Aorta (tissue), 5 donors: ENCODE measurements at regions not wholly inside any gene's neighbourhood (a gene's known extent, or its start where the extent isn't known, plus 50 kb on each side); places are given as distances from the start of the nearest gene placed in this dataset.
"Not testable (repeated sequence)": the region's sequence is repeated elsewhere in the genome, so short reads cannot be mapped to it uniquely, and the experiment has no call there.

Experiments used
- ATAC-seq: fragments of 200-7000 bp; cut with Tn5 transposase; one replicate; pipeline ENCODE4 v1.9.1; 2022; ENCODE audit warnings: moderate library complexity; ENCODE audit not compliant: low FRiP score
- DNase-seq, 2 donors: peaks; one replicate each; pipeline ENCODE4 v3.0.0-alpha.2; 2020
- H3K27ac ChIP-seq, 2 donors: one replicate each; pipeline ENCODE4 v1.5.1; 2013; ENCODE audit warnings: low read length in 2 of 2, mild to moderate bottlenecking in 2 of 2, moderate library complexity in 2 of 2, control low read depth in 1 of 2, inconsistent platforms in 1 of 2, low read depth in 1 of 2
- H3K27me3 ChIP-seq, 2 donors: one replicate each; pipeline ENCODE4 v1.6.1; 2013; ENCODE audit warnings: control low read depth in 1 of 2, low read length in 1 of 2, mild to moderate bottlenecking in 1 of 2, moderate library complexity in 1 of 2; ENCODE audit not compliant: insufficient read depth in 2 of 2, control insufficient read depth in 1 of 2
- H3K36me3 ChIP-seq, 2 donors: one replicate each; pipeline ENCODE4 v1.6.1; 2013; ENCODE audit warnings: control low read depth in 1 of 2, low read length in 1 of 2, mild to moderate bottlenecking in 1 of 2; ENCODE audit not compliant: insufficient read depth in 2 of 2, control insufficient read depth in 1 of 2
- H3K4me1 ChIP-seq, 2 donors: one replicate each; pipeline ENCODE4 v1.6.1; 2013; ENCODE audit warnings: low read length in 2 of 2, control low read depth in 1 of 2, mild to moderate bottlenecking in 1 of 2, moderate library complexity in 1 of 2; ENCODE audit not compliant: insufficient read depth in 2 of 2, control insufficient read depth in 1 of 2
- H3K4me3 ChIP-seq, 2 donors: one replicate each; pipeline ENCODE4 v1.5.1; 2013; ENCODE audit warnings: low read length in 2 of 2, control low read depth in 1 of 2, mild to moderate bottlenecking in 1 of 2
- H3K9me3 ChIP-seq: one replicate; pipeline ENCODE4 v1.6.1; 2013; ENCODE audit warnings: mild to moderate bottlenecking, low read length; ENCODE audit not compliant: control insufficient read depth
- WGBS, 2 donors: extraction: QIAGEN DNeasy Blood & Tissue Kit; methylation state at CpG; one replicate each; pipeline ENCODE4 v1.1.7; 2013; 5-methylcytosine and 5-hydroxymethylcytosine counted together
- intact Hi-C, 2 donors: fragments of 100-400 bp; cut with DNase I; formaldehyde crosslinking; loops; one replicate each; pipeline versions ENCODE4 v1.14.2 to v1.15.0; 2022
- donor health status: healthy with polysubstance abuse.
- donor health status: Bipolar disorder and iron deficiency.
- donor health status: DM: no; HTN: no; CAD: no.
- donor health status: DM: no; HTN: no; CAD: no.
- donor health status: DM: yes; HTN: yes; CAD: no.

GRCh38 chr7:113563257-113563656 lies 355.6 kb downstream of the PPP1R3A start:
- H3K9me3 ChIP-seq, H3K36me3 ChIP-seq, ATAC-seq, intact Hi-C loops, H3K27me3 ChIP-seq, H3K27ac ChIP-seq, H3K4me1 ChIP-seq, DNase-seq, H3K4me3 ChIP-seq: not testable (repeated sequence)
- whole genome bisulfite sequencing, 2 donors: 91 to 92% methylated on average over 8 of the region's 8 CpGs

GRCh38 chr7:113562801-113563200 lies 356.0 kb downstream of the PPP1R3A start:
- Histone ChIP-seq H3K27ac (no peak overlapping the region), H3K4me1 (peaks cover 0 to 8% of the 10 kb centered on the region in 2 donors), H3K27me3 (no peaks in the 10 kb centered on the region), H3K36me3 (no peaks in the 10 kb centered on the region), H3K9me3 (no peaks in the 10 kb centered on the region), H3K4me3 (no peak overlapping the region)
- ATAC-seq: no peak
- DNase-seq: no peak
- WGBS, 2 donors: 30 to 46% methylated on average over 1 of the region's 1 CpG
- intact Hi-C loops: no loop called here

GRCh38 chr7:113562242-113562641 lies 356.6 kb downstream of the PPP1R3A start:
- intact Hi-C loops: no loop called here
- no peak for ATAC-seq

GRCh38 chr7:113561446-113561845 lies 357.4 kb downstream of the PPP1R3A start:
- Histone ChIP-seq H3K27ac (no peak overlapping the region), H3K9me3 (no peaks in the 10 kb centered on the region), H3K4me1 (peaks cover 0 to 8% of the 10 kb centered on the region in 2 donors), H3K4me3 (no peak overlapping the region), H3K27me3 (no peaks in the 10 kb centered on the region), H3K36me3 (no peaks in the 10 kb centered on the region)
- ATAC-seq: no peak
- intact Hi-C loops: no loop called here
- no peak for DNase-seq
- 33 to 61% methylated on average over 2 of the region's 2 CpGs for WGBS, 2 donors

More at GRCh38 chr7:113562242-113562641, 356.6 kb downstream of the PPP1R3A start:
- no peak for DNase-seq
- H3K9me3 ChIP-seq: no peaks in the 10 kb centered on the region
- no peaks in the 10 kb centered on the region for H3K27me3 ChIP-seq
- no peak overlapping the region for H3K4me3 ChIP-seq
- peaks cover 0 to 8% of the 10 kb centered on the region in 2 donors for H3K4me1 ChIP-seq
- no peak overlapping the region for H3K27ac ChIP-seq
- H3K36me3 ChIP-seq: no peaks in the 10 kb centered on the region

- ATAC-seq: no peak
- Histone ChIP-seq H3K27me3 (no peaks in the 10 kb centered on the region), H3K4me3 (no peak overlapping the region), H3K9me3 (no peaks in the 10 kb centered on the region), H3K4me1 (no peaks in the 10 kb centered on the region), H3K27ac (no peak overlapping the region), H3K36me3 (no peaks in the 10 kb centered on the region)
- intact Hi-C loops: no loop called here
- WGBS, 2 donors: 24 to 31% methylated on average over 1 of the region's 1 CpG
- no peak for DNase-seq
Observed at GRCh38 chr7:113550966-113551365, 367.8 kb downstream of the PPP1R3A start.

GRCh38 chr7:113548561-113548960 lies 370.2 kb downstream of the PPP1R3A start:
- H3K9me3 ChIP-seq: no peaks in the 10 kb centered on the region
- intact Hi-C loops: no loop called here

GRCh38 chr7:113548137-113548536 lies 370.7 kb downstream of the PPP1R3A start:
- H3K36me3 ChIP-seq: no peaks in the 10 kb centered on the region
- ATAC-seq: no peak
- no peak for DNase-seq
- H3K9me3 ChIP-seq: no peaks in the 10 kb centered on the region
- H3K27me3 ChIP-seq: no peaks in the 10 kb centered on the region
- intact Hi-C loops: no loop called here
- no peaks in the 10 kb centered on the region for H3K4me1 ChIP-seq
- no peak overlapping the region for H3K27ac ChIP-seq
- no peak overlapping the region for H3K4me3 ChIP-seq

More at GRCh38 chr7:113548561-113548960, 370.2 kb downstream of the PPP1R3A start:
- H3K4me1 ChIP-seq: no peaks in the 10 kb centered on the region
- H3K27ac ChIP-seq: no peak overlapping the region
- ATAC-seq (no peak), DNase-seq (no peak)
- no peaks in the 10 kb centered on the region for H3K27me3 ChIP-seq
- H3K36me3 ChIP-seq: no peaks in the 10 kb centered on the region
- no peak overlapping the region for H3K4me3 ChIP-seq

GRCh38 chr7:113521468-113521867 lies 397.3 kb downstream of the PPP1R3A start:
- no peak overlapping the region for H3K27ac ChIP-seq
- no peaks in the 10 kb centered on the region for H3K4me1 ChIP-seq
- no peaks in the 10 kb centered on the region for H3K36me3 ChIP-seq
- 79 to 88% methylated on average over 2 of the region's 2 CpGs for WGBS, 2 donors
- no peak overlapping the region for H3K4me3 ChIP-seq
- ATAC-seq (no peak), DNase-seq (no peak)
- H3K27me3 ChIP-seq: no peaks in the 10 kb centered on the region
- H3K9me3 ChIP-seq: no peaks in the 10 kb centered on the region
- intact Hi-C loops: no loop called here

GRCh38 chr7:113519472-113519871 lies 399.3 kb downstream of the PPP1R3A start:
- H3K27ac ChIP-seq: no peak overlapping the region
- H3K4me3 ChIP-seq: no peak overlapping the region
- 91 to 94% methylated on average over 5 of the region's 5 CpGs for WGBS, 2 donors
- DNase-seq (no peak), ATAC-seq (no peak)
- no peaks in the 10 kb centered on the region for H3K36me3 ChIP-seq
- H3K27me3 ChIP-seq: no peaks in the 10 kb centered on the region
- no peaks in the 10 kb centered on the region for H3K9me3 ChIP-seq
- no peaks in the 10 kb centered on the region for H3K4me1 ChIP-seq
- intact Hi-C loops: no loop called here
